GM21786 (cell line): ENCODE measurements at regions not wholly inside any gene's neighbourhood (a gene's known extent, or its start where the extent isn't known, plus 50 kb on each side); places are given as distances from the start of the nearest gene placed in this dataset.
"Not testable (repeated sequence)": the region's sequence is repeated elsewhere in the genome, so short reads cannot be mapped to it uniquely, and the experiment has no call there.

ENCODE experiments used
- ATAC-seq: cut with Tn5 transposase; IDR thresholded peaks from one replicate; pipeline ENCODE4 v1.9.1; 2021; ENCODE audit not compliant: unreplicated experiment

DNA sequence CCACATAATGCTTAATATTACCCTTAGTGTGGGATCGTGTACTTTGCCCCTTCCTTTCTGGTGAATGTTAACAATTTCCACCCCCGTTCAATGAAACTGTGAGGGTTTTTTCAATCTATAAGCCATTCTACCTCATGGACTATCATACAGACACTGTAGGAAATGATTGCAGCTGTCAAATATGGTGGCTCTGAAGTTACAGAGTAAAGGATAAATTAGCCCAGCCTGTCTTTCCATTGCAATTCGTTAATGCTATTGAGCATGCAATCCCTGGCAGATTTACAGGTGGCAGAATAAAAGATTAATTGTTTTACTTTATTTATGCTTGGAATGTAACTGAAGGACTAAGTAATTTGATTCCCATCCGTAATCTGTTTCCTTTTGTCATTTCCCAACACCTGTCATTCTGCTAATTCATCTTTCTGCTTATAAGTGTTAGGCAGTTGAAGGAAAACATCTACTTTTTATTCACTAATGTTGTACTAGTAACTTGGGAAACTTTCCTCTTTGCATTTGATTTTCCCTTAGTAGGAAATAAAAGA is 1211.6 kb upstream of the LRRN3 start:
- no peak for ATAC-seq

DNA sequence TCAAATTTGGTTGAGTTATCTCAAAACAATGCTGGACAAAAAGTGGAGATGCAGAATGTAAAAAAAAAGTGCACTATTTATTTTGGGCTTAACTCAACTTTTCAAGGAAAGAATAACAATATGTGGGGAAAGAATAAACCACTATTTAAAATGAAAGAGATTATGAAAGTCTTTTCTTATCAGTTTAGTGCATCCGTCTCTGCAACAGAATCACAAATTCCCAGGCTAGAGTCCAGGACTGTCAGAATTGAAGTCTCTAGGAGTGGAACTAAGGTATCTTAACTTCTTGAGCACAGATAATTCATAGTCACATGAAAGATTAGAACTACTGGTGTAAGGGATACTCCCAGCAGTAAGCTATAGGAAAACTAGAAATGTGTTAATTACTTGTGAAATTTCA is 1200.3 kb upstream of the LRRN3 start:
- ATAC-seq = no peak

DNA sequence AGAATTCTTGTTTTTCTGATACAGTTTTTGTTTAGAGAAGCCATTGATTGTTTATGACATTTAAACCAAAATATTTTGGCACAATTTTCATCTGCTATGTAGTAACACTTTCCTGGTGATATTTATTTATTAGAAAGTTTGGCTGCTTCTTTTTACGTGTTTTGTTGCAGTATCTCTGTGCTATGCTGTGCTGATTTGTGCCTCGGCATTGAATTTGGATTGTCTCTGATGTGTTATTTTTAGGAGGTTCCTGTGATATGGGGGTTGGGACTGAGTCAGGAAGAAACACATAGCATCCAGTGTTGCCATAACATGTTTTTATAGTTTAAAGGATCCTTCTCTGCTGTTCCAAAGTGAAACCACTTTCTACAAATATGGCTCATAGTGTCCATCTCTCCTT is 1197.7 kb upstream of the LRRN3 start:
- ATAC-seq = no peak

DNA sequence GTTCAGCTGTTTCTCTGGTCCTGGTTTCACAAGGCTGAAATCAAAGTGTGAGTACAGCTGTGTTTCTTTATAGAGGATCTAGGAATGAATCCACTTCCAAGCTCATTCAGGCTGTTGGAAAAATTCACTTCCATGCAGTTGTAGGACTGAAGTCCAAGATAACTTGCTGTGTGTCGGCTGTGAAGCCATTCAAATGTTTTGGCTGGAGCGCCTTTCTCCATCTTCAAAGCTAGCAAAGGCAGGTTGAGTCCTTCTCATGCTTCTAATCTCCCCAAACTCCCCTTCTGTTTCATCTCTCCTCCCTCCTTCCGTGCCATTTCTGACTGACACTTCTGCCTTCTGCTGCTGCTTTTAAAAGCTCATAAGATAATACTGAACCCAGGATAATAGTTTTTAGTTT is 1195.4 kb upstream of the LRRN3 start:
- no peak for ATAC-seq

DNA sequence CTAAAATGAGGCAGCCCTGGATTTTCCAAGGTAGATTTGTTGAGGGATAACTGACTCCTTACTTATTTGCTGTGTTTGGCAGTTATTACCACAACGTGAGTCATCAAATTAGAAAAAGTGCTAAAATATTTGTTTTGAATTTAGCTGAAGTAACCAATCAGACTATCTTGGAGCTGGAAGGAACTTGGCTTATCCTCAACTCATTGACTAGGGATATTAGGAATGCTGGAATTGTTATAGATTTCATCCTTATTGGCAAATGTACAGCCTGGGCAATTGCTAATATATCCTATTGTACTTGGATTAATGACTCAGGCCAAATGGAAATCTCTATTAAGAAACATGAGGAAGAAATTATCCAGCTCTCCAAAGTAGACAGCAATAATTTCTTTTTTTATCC is 1189.0 kb upstream of the LRRN3 start:
- no peak for ATAC-seq

GRCh38 chr7:109905368-109906065 is 1185.4 kb upstream of the LRRN3 start:
- not testable (repeated sequence) for ATAC-seq

DNA sequence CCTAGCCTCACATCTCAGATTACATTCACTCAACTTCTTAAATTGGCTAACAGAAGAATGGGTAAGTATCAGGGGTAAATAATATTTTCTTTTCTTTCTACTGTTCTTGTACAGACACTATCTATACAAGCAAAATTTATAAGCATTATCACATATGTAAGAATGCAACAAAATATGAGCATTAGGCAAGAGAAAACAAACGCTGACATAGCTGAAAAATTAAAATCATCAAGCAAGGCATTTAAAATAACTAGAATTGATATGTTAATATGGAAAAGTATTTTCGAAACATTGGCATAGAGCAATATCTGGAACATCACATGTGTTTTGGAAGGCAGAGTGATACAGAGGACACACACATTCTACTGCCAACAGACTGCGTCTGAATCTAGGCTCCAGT is 1175.3 kb upstream of the LRRN3 start:
- no peak for ATAC-seq

- no peak for ATAC-seq
Measured at GRCh38 chr7:109926738-109927137, 1164.2 kb upstream of the LRRN3 start.

GRCh38 chr7:109930049-109930448 is 1160.9 kb upstream of the LRRN3 start:
- ATAC-seq = no peak

GRCh38 chr7:109939207-109939606 is 1151.7 kb upstream of the LRRN3 start:
- no peak for ATAC-seq

- ATAC-seq = no peak
Measured at GRCh38 chr7:109945820-109946518, 1145.0 kb upstream of the LRRN3 start.

DNA sequence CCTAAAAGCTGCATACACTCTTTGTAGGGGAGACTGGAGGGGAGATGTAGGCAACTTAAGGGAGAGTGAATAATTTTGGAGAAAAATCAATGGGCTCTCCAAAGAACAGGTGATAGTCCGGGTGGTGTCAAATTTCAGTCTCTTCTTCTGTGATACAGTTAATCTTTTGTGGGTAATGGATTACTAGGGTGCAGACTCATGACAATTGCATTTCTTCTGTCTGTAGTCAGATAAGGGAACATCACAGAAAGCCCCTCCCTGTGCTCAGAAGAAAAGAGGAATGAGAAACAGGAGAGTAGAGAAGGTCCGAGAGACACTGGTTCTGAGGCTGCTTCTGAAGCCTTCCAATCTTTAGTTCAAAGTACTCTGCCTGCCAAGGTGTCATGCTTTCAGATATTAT is 1140.7 kb upstream of the LRRN3 start:
- ATAC-seq = no peak

- no peak for ATAC-seq
Measured at GRCh38 chr7:109950821-109951564, 1139.9 kb upstream of the LRRN3 start.

GRCh38 chr7:109951565-109951928 is 1139.4 kb upstream of the LRRN3 start:
- no peak for ATAC-seq

DNA sequence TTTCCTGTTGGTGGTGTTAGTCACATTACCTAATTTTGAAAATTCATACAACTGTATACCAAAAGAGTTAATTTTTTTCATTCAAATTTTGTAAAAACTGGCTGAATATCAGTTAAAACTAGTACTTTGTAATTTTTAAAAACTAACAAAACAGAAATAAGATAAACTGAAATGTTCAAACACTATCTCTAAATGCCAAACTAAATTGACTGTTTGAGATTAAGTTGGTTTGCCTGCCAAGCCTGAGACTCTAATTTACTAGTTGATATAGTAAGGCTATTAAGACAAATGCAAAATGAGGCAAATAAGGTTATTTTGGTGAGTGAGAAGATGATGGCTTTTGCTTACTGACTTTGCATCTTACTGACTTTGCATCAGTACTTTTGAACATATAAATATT is 1134.9 kb upstream of the LRRN3 start:
- ATAC-seq = no peak

GRCh38 chr7:109956916-109957315 is 1134.0 kb upstream of the LRRN3 start:
- no peak for ATAC-seq

- no peak for ATAC-seq
Measured at GRCh38 chr7:109963741-109964140, 1127.2 kb upstream of the LRRN3 start.

GRCh38 chr7:109964780-109965179 is 1126.1 kb upstream of the LRRN3 start:
- no peak for ATAC-seq

- no peak for ATAC-seq
Measured at GRCh38 chr7:109967406-109967805, 1123.5 kb upstream of the LRRN3 start.

DNA sequence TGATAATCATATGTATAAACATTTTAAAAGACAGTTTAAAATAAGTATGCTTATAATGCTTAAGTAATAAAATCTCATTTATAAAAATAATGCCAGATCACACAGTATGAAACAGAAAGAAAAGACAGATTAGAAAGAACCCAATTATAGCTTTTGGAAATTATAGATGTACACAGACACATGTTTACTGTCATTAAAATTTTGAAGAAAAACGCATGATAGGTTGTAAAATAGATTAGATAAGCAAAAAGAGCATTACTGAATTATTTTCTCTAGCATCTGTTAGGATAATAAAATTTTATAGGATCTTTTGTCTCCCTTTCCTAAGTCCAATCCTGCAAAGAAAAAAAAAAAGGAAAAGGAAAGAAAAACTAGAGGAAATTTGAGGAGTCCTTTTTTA is 1107.3 kb upstream of the LRRN3 start:
- no peak for ATAC-seq

DNA sequence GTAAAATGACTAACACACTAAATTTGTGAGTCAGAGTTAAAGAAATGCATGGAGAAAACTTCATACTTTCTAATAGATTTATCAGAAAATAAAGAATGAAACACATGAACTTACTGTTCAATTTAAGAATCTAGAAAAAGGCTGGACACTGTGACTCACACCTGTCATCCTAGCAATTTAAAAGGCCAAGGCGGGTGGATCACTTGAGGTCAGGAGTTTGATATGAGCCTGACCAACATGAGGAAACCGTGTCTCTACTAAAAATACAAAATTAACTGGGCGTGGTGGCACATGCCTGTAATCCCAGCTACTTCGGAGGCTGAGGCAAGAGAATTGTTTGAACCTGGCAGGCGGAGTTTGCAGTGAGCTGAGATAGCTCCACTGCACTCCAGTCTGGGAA is 1106.2 kb upstream of the LRRN3 start:
- no peak for ATAC-seq

- ATAC-seq = no peak
Measured at GRCh38 chr7:109986701-109987100, 1104.2 kb upstream of the LRRN3 start.
